Mesodermal cell (in vitro differentiated cells): ENCODE measurements at regions not wholly inside any gene's neighbourhood (a gene's known extent, or its start where the extent isn't known, plus 50 kb on each side); places are given as distances from the start of the nearest gene placed in this dataset.
"Not testable (repeated sequence)": the region's sequence is repeated elsewhere in the genome, so short reads cannot be mapped to it uniquely, and the experiment has no call there.

Experiments
- H3K27ac ChIP-seq: 2 replicates; pipeline ENCODE4 v1.7.0; 2013; ENCODE audit warnings: mild to moderate bottlenecking, low read depth, low read length, moderate library complexity; ENCODE audit not compliant: severe bottlenecking
- H3K36me3 ChIP-seq: 2 replicates; pipeline ENCODE4 v1.7.1; 2013; ENCODE audit warnings: mild to moderate bottlenecking, low read length, moderate library complexity; ENCODE audit not compliant: control insufficient read depth, insufficient read depth
- H3K4me1 ChIP-seq: one replicate; pipeline ENCODE4 v1.7.1; 2013; ENCODE audit warnings: mild to moderate bottlenecking, low read length; ENCODE audit not compliant: insufficient read depth, control insufficient read depth, poor library complexity, severe bottlenecking
- H3K4me3 ChIP-seq: 2 replicates; pipeline ENCODE4 v1.7.0; 2013; ENCODE audit warnings: low read length, control low read depth, mild to moderate bottlenecking; ENCODE audit not compliant: insufficient read depth, poor library complexity, severe bottlenecking; ENCODE audit errors: extremely low read depth
- H3K9me3 ChIP-seq: 2 replicates; pipeline ENCODE4 v1.7.1; 2013; ENCODE audit warnings: mild to moderate bottlenecking, low read length, moderate library complexity; ENCODE audit not compliant: control insufficient read depth
- WGBS, 2 experiments: methylation state at CpG; one replicate each; pipeline ENCODE4 v1.1.5; 2013; ENCODE audit warnings: missing lambda C conversion rate in 2 of 2; ENCODE audit not compliant: insufficient coverage in 2 of 2; 5-methylcytosine and 5-hydroxymethylcytosine counted together

- WGBS, 2 experiments = 67 to 71% methylated on average over 5 of the region's 6 CpGs
- Histone ChIP-seq H3K4me3 (no peak overlapping the region), H3K27ac (no peak overlapping the region)
Observed at GRCh38 chr21:35504277-35504676, 455.2 kb upstream of the RUNX1 start.

GRCh38 chr21:35503671-35504070 is 454.6 kb upstream of the RUNX1 start:
- H3K4me3 ChIP-seq = no peak overlapping the region

More at GRCh38 chr21:35504277-35504676, 455.2 kb upstream of the RUNX1 start:
- Histone ChIP-seq H3K9me3 (peaks cover 6% of the 10 kb centered on the region), H3K4me1 (peaks cover 14% of the 10 kb centered on the region), H3K36me3 (no peaks in the 10 kb centered on the region)

GRCh38 chr21:35502821-35503220 is 453.7 kb upstream of the RUNX1 start:
- WGBS, 2 experiments = 69 to 92% methylated on average over 2 to 3 of the region's 5 CpGs
- Histone ChIP-seq H3K27ac (no peak overlapping the region), H3K4me3 (no peak overlapping the region)

More at GRCh38 chr21:35503671-35504070, 454.6 kb upstream of the RUNX1 start:
- peaks cover 6% of the 10 kb centered on the region for H3K9me3 ChIP-seq
- H3K27ac ChIP-seq = no peak overlapping the region
- H3K4me1 ChIP-seq = peaks cover 14% of the 10 kb centered on the region
- H3K36me3 ChIP-seq = no peaks in the 10 kb centered on the region
- WGBS, 2 experiments = 72% methylated on average over 3 of the region's 5 CpGs; no CpG with 5 or more reads in 1 of the 2 experiments

GRCh38 chr21:35497522-35497921 is 448.4 kb upstream of the RUNX1 start:
- not testable (repeated sequence) for H3K36me3 ChIP-seq

More at GRCh38 chr21:35502821-35503220, 453.7 kb upstream of the RUNX1 start:
- Histone ChIP-seq H3K36me3 (no peaks in the 10 kb centered on the region), H3K4me1 (peaks cover 9% of the 10 kb centered on the region), H3K9me3 (peaks cover 6% of the 10 kb centered on the region)

GRCh38 chr21:35491920-35492678 is 443.0 kb upstream of the RUNX1 start:
- H3K36me3 ChIP-seq = no peaks in the 10 kb centered on the region
- 87 to 90% methylated on average over 5 of the region's 6 CpGs for WGBS, 2 experiments
- no peaks in the 10 kb centered on the region for H3K9me3 ChIP-seq
- no peak overlapping the region for H3K27ac ChIP-seq
- no peaks in the 10 kb centered on the region for H3K4me1 ChIP-seq
- no peak overlapping the region for H3K4me3 ChIP-seq

More at GRCh38 chr21:35497522-35497921, 448.4 kb upstream of the RUNX1 start:
- WGBS, 2 experiments = no CpG with 5 or more reads among the region's 7 CpGs
- not testable (repeated sequence) for H3K4me3 ChIP-seq, H3K27ac ChIP-seq, H3K9me3 ChIP-seq, H3K4me1 ChIP-seq

GRCh38 chr21:35491114-35491513 is 442.0 kb upstream of the RUNX1 start:
- WGBS, 2 experiments = 100% methylated on average over 1 of the region's 1 CpG; no CpG with 5 or more reads in 1 of the 2 experiments
- no peaks in the 10 kb centered on the region for H3K9me3 ChIP-seq
- H3K27ac ChIP-seq = no peak overlapping the region
- H3K4me3 ChIP-seq = no peak overlapping the region
- no peaks in the 10 kb centered on the region for H3K36me3 ChIP-seq
- no peaks in the 10 kb centered on the region for H3K4me1 ChIP-seq

- 95 to 100% methylated on average over 4 to 6 of the region's 10 CpGs for WGBS, 2 experiments
- H3K4me3 ChIP-seq = no peak overlapping the region
- no peaks in the 10 kb centered on the region for H3K9me3 ChIP-seq
- H3K4me1 ChIP-seq = no peaks in the 10 kb centered on the region
- no peak overlapping the region for H3K27ac ChIP-seq
- no peaks in the 10 kb centered on the region for H3K36me3 ChIP-seq
Observed at GRCh38 chr21:35489389-35489980, 440.4 kb upstream of the RUNX1 start.

GRCh38 chr21:35488946-35489345 is 439.8 kb upstream of the RUNX1 start:
- Histone ChIP-seq H3K4me3 (no peak overlapping the region), H3K27ac (no peak overlapping the region), H3K9me3 (no peaks in the 10 kb centered on the region), H3K36me3 (no peaks in the 10 kb centered on the region), H3K4me1 (no peaks in the 10 kb centered on the region)

- no peak overlapping the region for H3K27ac ChIP-seq
- no peaks in the 10 kb centered on the region for H3K36me3 ChIP-seq
- H3K4me1 ChIP-seq = no peaks in the 10 kb centered on the region
- H3K9me3 ChIP-seq = no peaks in the 10 kb centered on the region
- H3K4me3 ChIP-seq = no peak overlapping the region
- WGBS, 2 experiments = 100% methylated on average over 1 of the region's 2 CpGs; no CpG with 5 or more reads in 1 of the 2 experiments
Observed at GRCh38 chr21:35485364-35485763, 436.3 kb upstream of the RUNX1 start.

GRCh38 chr21:35484851-35485250 is 435.7 kb upstream of the RUNX1 start:
- no peaks in the 10 kb centered on the region for H3K9me3 ChIP-seq
- H3K27ac ChIP-seq = no peak overlapping the region
- H3K4me3 ChIP-seq = no peak overlapping the region
- no peaks in the 10 kb centered on the region for H3K4me1 ChIP-seq
- WGBS, 2 experiments = 78 to 83% methylated on average over 2 of the region's 2 CpGs
- no peaks in the 10 kb centered on the region for H3K36me3 ChIP-seq

- no CpG with 5 or more reads among the region's 2 CpGs for WGBS, 2 experiments
- no peaks in the 10 kb centered on the region for H3K4me1 ChIP-seq
- no peak overlapping the region for H3K4me3 ChIP-seq
- no peaks in the 10 kb centered on the region for H3K36me3 ChIP-seq
- H3K9me3 ChIP-seq = no peaks in the 10 kb centered on the region
- H3K27ac ChIP-seq = no peak overlapping the region
Observed at GRCh38 chr21:35484032-35484431, 434.9 kb upstream of the RUNX1 start.
